OCI-LY7 (cell line): ENCODE measurements at regions not wholly inside any gene's neighbourhood (a gene's known extent, or its start where the extent isn't known, plus 50 kb on each side); places are given as distances from the start of the nearest gene placed in this dataset.

Experiments
- CTCF ChIP-seq: fragments of 200-600 bp; sonication (generic); conservative IDR thresholded peaks from 2 replicates; pipeline ENCODE4 v1.5.1; 2014; ENCODE audit warnings: mild to moderate bottlenecking, antibody characterized with exemption, low read length, moderate library complexity, mixed read lengths
- EZH2phosphoT487 ChIP-seq: fragments of 200-600 bp; sonication (generic); IDR thresholded peaks from 2 replicates; pipeline ENCODE4 v1.6.1; 2018; ENCODE audit warnings: low read depth, borderline replicate concordance, mild to moderate bottlenecking, mixed run types, antibody characterized with exemption, low read length, moderate library complexity, mixed read lengths

DNA sequence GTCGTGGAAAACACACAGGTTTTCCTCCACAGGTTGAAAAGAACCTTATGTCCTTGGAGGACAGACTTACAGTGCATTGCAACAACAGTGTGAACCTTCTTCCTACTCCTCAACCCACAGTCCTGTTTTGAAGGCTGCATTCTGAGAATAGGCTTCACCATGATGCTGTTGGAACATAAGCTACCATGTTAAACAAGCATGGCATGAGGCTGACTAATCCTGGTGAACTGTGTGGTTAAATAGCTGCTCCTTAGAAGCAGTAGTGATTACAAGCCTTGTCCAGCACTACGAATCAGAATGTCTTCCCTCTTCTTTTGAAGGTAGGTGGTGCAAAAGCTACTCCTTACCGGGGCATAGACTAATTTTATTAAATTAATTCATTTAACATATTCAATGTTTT lies 368.5 kb upstream of the EPHA7 start:
- no peak for TF ChIP-seq CTCF
- no peak for TF ChIP-seq EZH2phosphoT487
